HG02759 (cell line): ENCODE measurements at regions not wholly inside any gene's neighbourhood (a gene's known extent, or its start where the extent isn't known, plus 50 kb on each side); places are given as distances from the start of the nearest gene placed in this dataset.

ENCODE experiments used
- ATAC-seq: cut with Tn5 transposase; IDR thresholded peaks from one replicate; pipeline ENCODE4 v1.9.1; 2021; ENCODE audit warnings: mild to moderate bottlenecking, moderate library complexity; ENCODE audit not compliant: unreplicated experiment

DNA sequence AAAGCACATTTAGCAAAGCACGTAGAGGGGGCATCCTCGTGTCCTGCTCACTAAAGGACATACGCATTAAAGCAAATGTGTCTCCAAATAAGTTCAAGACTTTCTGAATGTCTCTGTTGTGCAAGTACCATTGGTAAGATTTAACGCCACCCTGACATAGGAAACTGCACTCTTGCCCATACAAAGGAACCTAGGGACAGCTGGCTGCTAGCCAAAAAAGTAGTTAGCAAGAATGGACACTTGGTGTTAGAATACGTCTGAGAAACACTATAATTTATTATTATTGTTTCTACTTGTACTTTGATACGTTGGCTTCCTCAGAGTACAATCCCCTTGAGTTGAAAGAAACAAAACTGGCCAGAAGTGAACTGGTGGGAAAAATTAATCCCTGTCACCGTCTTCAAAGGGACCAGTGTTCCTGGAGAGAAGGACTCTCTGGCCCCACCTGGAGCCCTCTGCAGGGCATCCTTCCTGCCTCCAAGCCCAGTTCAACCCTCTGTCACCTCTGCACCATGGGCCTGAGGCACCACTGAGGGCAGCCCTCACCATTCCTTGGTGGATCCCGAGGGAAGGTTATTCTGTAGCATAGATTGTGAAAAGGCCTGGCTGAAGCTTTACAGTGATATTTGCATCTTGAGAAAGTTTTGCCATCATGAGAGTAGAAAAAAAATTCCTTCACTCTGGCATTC lies 51.4 kb upstream of the APCDD1 start:
- no peak for ATAC-seq

DNA sequence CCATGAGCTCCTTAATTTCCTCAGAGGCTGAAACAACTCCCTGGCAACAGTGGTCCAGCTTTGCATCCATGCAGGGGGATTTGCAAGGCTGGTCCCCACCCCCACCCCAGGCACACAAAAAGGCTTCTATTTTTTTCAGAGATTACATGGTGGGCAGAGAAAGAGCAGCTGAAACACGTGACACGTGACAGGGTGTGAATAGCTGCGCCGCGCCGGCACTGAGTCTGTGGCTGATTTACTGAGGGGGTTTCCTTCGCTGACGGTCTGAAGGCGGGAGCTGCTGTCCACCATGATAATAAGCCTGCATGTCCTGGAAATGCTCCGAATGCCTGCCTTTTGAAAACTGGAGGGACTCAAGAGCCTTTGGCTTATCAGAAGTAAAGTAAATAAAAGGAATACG lies 50.7 kb upstream of the APCDD1 start:
- ATAC-seq: no peak

DNA sequence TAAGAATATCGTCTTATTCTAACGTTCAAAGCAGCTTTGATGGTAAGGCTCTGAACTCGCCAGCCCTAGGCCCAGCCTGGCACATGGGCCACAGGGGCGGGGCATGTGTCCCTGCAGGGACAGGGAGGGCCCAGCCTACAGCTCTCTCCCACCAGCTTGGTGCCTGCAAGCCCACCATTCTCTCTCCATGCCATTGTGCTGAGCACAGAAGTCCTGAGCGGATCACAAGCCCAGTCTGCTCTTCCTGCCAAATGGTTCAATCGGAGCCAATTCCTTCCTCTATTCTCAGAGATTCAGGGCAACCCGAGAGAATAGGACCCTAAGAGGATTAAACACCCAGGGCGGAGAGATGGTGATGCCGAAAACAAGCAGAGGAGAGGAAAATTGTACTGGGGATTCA lies 50.3 kb upstream of the APCDD1 start:
- ATAC-seq: no peak
